Middle frontal gyrus (tissue), 1 donor: ENCODE measurements at regions not wholly inside any gene's neighbourhood (a gene's known extent, or its start where the extent isn't known, plus 50 kb on each side); places are given as distances from the start of the nearest gene placed in this dataset.

Experiments used
- DNase-seq: peaks from one replicate; pipeline ENCODE4 v3.0.0-alpha.2; 2015; ENCODE audit warnings: low spot score; ENCODE audit errors: extremely low spot score

- no peak for DNase-seq
These were observed 279.8 kb downstream of the BCOR start for GRCh38 chrX:39817754-39818470.

GRCh38 chrX:39818750-39819149 is 279.0 kb downstream of the BCOR start:
- no peak for DNase-seq

DNA sequence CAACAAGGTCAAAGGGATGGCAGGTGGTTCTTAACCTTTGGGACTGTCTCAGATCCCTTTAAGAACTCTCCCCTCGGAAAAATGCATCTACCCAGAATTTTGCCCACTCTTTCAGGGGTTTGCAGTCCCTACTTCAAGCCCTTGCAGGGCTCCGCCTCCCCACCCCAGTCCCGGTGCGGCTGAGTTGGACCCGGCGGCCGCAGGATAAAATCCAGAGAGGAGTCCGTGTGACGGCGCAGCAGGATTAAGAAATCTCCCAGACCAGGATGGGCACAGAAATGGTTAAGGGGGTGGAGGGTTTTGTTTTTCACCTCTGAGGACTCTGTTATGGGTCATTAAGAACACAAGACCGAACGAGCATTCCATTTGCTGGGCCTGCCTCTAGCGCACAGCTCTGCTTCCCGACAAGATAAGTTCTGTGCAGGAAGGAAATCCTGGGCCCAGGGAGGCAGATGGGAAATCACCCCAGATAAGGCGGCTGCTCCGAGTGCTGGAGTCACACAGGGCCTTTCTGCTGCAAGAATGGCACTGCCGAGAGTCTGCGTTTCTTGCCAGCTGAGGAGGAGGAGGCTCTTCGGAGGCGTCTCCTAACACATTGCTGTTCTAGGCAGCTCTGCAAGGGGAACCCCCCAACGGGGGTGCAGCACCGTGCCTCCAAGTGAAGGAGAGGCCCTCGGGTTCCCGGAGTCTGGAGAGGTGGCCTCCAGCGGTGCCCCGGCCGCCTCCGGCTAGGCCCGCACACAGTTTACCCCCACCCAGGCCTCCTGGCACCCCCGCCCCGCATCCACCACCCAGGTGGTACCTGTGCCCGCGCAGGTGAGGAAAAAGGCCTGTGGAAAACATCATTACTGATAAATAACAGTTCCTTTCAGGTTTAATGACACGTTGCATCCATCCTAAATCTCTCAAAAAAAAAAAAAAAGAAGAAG is 277.6 kb downstream of the BCOR start:
- no peak for DNase-seq

GRCh38 chrX:39820938-39821708 is 276.6 kb downstream of the BCOR start:
- no peak for DNase-seq

- DNase-seq = no peak
These were observed 276.1 kb downstream of the BCOR start for GRCh38 chrX:39821709-39822095.

- no peak for DNase-seq
These were observed 275.5 kb downstream of the BCOR start for GRCh38 chrX:39822133-39822748.

- DNase-seq = no peak
These were observed 274.3 kb downstream of the BCOR start for GRCh38 chrX:39823424-39823823.

DNA sequence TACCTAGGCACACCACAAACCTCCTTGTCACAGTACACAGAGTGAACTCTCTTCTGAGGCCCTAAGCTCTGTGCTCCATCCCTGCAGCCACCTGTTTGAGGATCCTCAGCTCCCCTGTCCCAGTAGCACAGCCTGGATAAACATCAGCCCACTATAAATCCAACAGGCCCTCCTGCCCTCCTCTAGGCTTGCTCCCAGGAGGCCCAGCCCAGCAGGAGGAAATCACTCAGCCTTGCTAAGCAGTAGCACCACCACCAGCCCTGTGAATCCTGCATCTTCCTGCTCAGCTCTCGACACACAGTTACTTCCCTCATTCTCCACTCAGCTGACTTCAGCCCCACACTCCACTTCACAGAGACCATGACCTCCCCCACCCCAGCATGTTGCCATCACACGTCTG is 273.9 kb downstream of the BCOR start:
- no peak for DNase-seq

DNA sequence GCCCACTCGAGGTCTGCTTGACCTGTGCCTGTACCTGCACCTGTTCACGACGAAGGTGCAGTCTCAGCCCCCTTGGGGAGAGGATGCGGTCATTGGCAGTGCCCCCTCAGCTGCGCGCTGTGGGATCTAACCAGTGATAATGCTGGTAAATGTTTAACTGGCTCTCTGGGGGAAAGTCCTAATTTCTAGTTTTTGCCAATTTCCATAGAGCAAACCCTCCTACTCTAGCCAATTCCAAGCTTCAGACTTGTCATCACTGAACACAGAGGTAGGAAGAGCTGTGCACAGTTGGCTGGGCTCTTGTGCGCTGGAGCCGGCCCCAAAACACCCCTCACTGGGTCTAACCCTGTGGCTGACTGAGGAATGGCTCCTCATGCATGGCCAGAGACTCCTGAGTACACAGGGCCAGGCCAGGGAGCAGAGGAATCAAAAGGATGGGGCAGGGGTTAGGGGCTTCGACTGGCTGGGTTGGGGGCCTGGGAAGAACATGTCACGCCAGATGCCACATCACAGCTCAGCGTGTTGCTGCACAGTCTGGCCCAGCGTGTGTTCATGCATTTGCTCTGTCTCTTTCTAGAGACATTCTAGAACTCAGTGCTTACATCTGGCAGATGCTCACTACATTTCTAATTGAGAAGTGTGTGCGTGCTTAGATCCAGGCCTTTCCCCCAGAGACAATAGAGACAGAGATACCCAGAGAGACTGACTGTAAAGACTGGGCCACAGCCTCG is 270.8 kb downstream of the BCOR start:
- no peak for DNase-seq

- DNase-seq = no peak
These were observed 269.8 kb downstream of the BCOR start for GRCh38 chrX:39827951-39828350.

- DNase-seq = no peak
These were observed 268.8 kb downstream of the BCOR start for GRCh38 chrX:39828971-39829370.

GRCh38 chrX:39829965-39830364 is 267.8 kb downstream of the BCOR start:
- DNase-seq = no peak

DNA sequence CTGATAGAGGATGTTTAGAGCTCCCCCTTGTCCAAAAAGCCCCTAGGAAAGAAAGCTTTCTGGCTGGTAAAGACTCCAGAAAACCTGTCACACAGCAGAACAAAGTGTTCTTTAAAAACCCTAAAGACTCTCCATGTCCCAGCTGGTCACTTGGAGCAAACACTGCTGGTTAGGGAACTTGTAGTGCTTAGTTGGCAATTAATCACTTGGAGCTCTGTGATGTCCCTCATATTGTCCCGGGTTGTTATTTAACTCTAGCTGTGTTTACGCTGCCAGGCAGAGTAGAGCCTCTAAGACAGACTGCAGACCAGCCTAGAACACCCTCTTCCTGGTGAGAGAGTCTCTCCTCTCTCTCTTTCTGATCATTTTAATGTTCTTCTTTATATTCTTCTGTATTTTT is 267.3 kb downstream of the BCOR start:
- no peak for DNase-seq

GRCh38 chrX:39832211-39832610 is 265.5 kb downstream of the BCOR start:
- DNase-seq = no peak

DNA sequence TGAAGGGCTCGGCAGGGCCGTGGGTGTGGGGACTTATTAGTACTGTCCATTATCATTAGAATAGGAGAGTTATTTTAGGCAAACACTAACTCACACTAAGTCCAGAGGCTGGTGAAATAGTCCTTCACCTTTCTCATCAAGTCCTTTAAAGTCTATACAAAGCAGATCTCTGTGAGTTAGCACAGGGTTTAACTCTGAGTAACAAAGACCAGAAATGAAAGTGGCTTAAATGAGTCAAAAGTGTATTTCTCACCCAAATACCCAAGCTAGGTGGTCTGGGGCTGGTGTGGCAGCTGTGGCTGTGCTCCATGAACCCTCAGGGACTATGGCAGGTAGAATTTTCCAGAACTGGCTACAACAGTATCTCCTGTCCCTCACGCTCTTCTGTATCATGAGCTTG is 263.2 kb downstream of the BCOR start:
- no peak for DNase-seq

- DNase-seq = no peak
These were observed 262.5 kb downstream of the BCOR start for GRCh38 chrX:39835241-39835640.

GRCh38 chrX:39835776-39836175 is 262.0 kb downstream of the BCOR start:
- DNase-seq = no peak

- no peak for DNase-seq
These were observed 260.8 kb downstream of the BCOR start for GRCh38 chrX:39836802-39837420.

- DNase-seq = no peak
These were observed 260.1 kb downstream of the BCOR start for GRCh38 chrX:39837688-39838087.

- DNase-seq = no peak
These were observed 258.4 kb downstream of the BCOR start for GRCh38 chrX:39839371-39839770.
